ENCODE measurements at regions not wholly inside any gene's neighbourhood (a gene's known extent, or its start where the extent isn't known, plus 50 kb on each side); places are given as distances from the start of the nearest gene placed in this dataset.
"Not testable (repeated sequence)": the region's sequence is repeated elsewhere in the genome, so short reads cannot be mapped to it uniquely, and the experiment has no call there.

DNA sequence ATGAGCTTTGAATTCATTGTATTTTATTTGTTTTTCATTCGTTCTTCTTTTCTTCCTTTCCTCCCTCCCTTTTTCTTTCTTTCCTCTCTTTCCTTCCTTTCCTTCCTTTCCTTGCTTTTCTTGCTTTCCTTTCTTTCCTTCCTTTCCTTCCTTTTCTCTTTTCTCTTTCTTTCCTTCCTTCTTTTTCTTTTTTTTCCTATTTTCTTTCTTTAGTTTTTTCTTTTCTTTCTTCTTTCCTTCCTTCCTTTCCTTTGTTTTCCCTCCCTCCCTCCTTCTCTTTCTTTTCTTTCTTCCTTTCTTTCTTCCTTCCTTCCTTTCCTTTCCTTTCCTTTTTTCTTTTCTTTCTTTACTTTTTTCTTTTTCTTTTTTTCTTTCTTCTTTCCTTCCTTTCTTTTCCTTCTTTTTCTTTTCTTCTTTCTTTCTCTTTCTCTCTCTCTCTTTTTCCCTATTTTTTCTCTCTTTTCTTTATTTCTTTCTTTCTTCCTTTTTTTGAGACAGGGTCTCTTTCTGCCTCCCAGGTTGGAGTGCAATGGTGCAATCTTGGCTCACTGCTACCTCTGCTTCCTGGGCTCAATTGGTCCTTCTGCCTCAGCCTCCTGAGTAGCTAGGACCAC is 357.1 kb upstream of the PRR16 start:
- DNase-seq: no peak
- Histone ChIP-seq H3K4me1 (no peaks in the 10 kb centered on the region), H3K27ac (no peak overlapping the region), H3K27me3 (no peaks in the 10 kb centered on the region), H3K9me3 (no peaks in the 10 kb centered on the region), H3K4me3 (no peak overlapping the region), H3K36me3 (no peaks in the 10 kb centered on the region)
- TF ChIP-seq POLR2A (IDR thresholded peaks at IDR 0.05) (no peak), CTCF (IDR thresholded peaks at IDR 0.05) (no peak)

- DNase-seq: no peak
- Histone ChIP-seq H3K4me3 (no peak overlapping the region), H3K9me3 (no peaks in the 10 kb centered on the region), H3K27me3 (no peaks in the 10 kb centered on the region), H3K27ac (no peak overlapping the region), H3K4me1 (no peaks in the 10 kb centered on the region), H3K36me3 (no peaks in the 10 kb centered on the region)
- no peak for TF ChIP-seq CTCF (IDR thresholded peaks at IDR 0.05)
- TF ChIP-seq POLR2A (IDR thresholded peaks at IDR 0.05): no peak
Observed at GRCh38 chr5:120108586-120109248, 355.4 kb upstream of the PRR16 start.

GRCh38 chr5:120122703-120123102 is 341.4 kb upstream of the PRR16 start:
- H3K27me3 ChIP-seq: no peaks in the 10 kb centered on the region
- no peak for DNase-seq
- H3K9me3 ChIP-seq: no peaks in the 10 kb centered on the region
- H3K27ac ChIP-seq: no peak overlapping the region
- no peaks in the 10 kb centered on the region for H3K4me1 ChIP-seq
- no peak for TF ChIP-seq POLR2A (IDR thresholded peaks at IDR 0.05)
- TF ChIP-seq CTCF (IDR thresholded peaks at IDR 0.05): no peak
- no peak overlapping the region for H3K4me3 ChIP-seq
- no peaks in the 10 kb centered on the region for H3K36me3 ChIP-seq

GRCh38 chr5:120124031-120124430 is 340.1 kb upstream of the PRR16 start:
- no peak overlapping the region for H3K4me3 ChIP-seq
- no peaks in the 10 kb centered on the region for H3K36me3 ChIP-seq
- no peak for DNase-seq
- no peaks in the 10 kb centered on the region for H3K27me3 ChIP-seq
- no peaks in the 10 kb centered on the region for H3K9me3 ChIP-seq
- TF ChIP-seq CTCF (IDR thresholded peaks at IDR 0.05) (no peak), POLR2A (IDR thresholded peaks at IDR 0.05) (no peak)
- no peak overlapping the region for H3K27ac ChIP-seq
- H3K4me1 ChIP-seq: no peaks in the 10 kb centered on the region

GRCh38 chr5:120124961-120125360 is 339.1 kb upstream of the PRR16 start:
- Histone ChIP-seq H3K27me3 (no peaks in the 10 kb centered on the region), H3K36me3 (no peaks in the 10 kb centered on the region), H3K4me3 (no peak overlapping the region), H3K9me3 (no peaks in the 10 kb centered on the region), H3K4me1 (no peaks in the 10 kb centered on the region), H3K27ac (no peak overlapping the region)
- TF ChIP-seq CTCF (IDR thresholded peaks at IDR 0.05) (no peak), POLR2A (IDR thresholded peaks at IDR 0.05) (no peak)
- DNase-seq: no peak

GRCh38 chr5:120132347-120132746 is 331.8 kb upstream of the PRR16 start:
- H3K27ac ChIP-seq, H3K9me3 ChIP-seq, H3K36me3 ChIP-seq, H3K4me3 ChIP-seq, H3K27me3 ChIP-seq, DNase-seq, H3K4me1 ChIP-seq: not testable (repeated sequence)
